GM18517 (cell line): ENCODE measurements at regions not wholly inside any gene's neighbourhood (a gene's known extent, or its start where the extent isn't known, plus 50 kb on each side); places are given as distances from the start of the nearest gene placed in this dataset.

ENCODE experiments used
- ATAC-seq: cut with Tn5 transposase; IDR thresholded peaks from one replicate; pipeline ENCODE4 v1.9.1; 2021; ENCODE audit warnings: mild to moderate bottlenecking, moderate library complexity; ENCODE audit not compliant: unreplicated experiment

DNA sequence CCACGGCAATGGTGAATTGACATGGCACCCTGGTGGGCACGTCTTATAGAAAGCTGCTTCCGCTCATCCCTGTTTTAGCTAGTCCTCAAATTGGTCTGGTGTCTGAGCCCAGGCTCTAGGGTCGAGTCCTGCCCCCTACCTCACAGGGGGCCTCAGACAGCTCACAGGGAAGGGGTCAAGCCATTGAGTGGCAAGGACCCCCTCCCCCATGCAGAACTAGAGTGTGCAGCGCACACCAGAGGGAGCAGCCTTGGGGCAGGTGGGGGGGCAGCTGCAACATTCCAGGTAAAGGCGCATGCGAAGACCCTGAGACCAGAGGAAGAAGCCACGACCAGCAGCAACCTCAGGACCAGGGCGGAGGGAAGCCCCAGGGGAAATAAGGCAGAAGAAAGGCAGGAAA lies 240.4 kb upstream of the PPP2R2D start:
- no peak for ATAC-seq

- no peak for ATAC-seq
Observed at GRCh38 chr10:131662851-131663250, 238.0 kb upstream of the PPP2R2D start.

DNA sequence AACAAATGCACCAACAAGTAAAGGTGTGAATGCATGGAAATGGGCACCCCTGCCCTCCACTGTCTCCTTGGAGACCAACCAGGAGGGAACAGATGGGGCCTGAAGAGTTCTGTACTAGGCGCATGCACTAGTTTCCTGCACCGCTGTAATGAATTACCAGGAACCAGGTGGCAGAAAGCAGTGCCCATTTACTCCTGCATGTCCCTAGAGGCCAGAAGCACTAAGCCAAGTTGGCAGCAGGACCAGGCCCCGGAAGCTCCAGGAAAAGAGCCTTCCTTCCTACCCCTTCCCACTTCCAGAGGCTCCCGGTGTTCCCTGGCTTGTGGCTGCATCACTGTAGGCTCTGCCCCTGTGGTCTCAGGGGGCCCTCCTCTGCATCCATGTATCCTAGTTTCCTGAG lies 237.5 kb upstream of the PPP2R2D start:
- no peak for ATAC-seq

GRCh38 chr10:131666091-131666490 lies 234.7 kb upstream of the PPP2R2D start:
- ATAC-seq: no peak

- no peak for ATAC-seq
Observed at GRCh38 chr10:131667047-131667446, 233.8 kb upstream of the PPP2R2D start.

DNA sequence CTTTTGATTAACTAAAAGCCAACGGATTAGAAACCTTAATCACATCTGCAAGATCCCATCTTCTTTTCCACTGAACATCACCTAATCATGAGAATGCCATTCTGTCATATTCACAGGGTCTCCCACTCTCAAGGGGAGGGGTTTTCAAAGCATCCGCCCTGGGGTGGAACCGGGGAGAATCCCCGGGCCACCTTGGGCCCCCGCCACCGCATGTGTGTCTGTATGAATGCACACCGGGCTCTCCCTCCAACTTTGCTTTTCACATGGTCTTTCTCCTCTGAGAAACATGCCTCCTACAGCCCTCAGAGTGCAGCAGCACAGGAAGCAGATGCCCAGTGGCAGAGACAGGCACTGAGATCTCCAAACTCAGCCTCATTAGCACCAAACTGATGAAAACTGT lies 233.2 kb upstream of the PPP2R2D start:
- ATAC-seq: no peak

DNA sequence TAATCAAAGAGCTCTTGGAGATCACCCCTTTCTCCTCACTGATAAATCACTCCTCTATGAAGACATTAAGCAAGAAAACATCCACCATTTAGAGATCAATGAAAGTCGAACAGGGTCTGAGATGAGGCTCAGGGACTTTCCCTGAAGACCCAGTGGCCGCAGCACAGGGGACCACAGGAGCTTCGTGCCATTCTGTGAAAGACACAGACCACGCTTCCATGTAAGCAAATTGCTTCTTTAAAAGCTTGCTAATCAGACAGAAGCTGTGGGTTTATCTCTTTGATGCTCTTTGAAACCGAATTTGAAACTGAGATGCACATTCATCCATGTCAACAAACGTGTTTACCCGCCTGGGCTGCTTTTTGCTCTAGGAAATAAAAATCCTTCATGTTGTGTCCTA lies 231.9 kb upstream of the PPP2R2D start:
- ATAC-seq: no peak

- no peak for ATAC-seq
Observed at GRCh38 chr10:131669838-131670237, 231.0 kb upstream of the PPP2R2D start.

DNA sequence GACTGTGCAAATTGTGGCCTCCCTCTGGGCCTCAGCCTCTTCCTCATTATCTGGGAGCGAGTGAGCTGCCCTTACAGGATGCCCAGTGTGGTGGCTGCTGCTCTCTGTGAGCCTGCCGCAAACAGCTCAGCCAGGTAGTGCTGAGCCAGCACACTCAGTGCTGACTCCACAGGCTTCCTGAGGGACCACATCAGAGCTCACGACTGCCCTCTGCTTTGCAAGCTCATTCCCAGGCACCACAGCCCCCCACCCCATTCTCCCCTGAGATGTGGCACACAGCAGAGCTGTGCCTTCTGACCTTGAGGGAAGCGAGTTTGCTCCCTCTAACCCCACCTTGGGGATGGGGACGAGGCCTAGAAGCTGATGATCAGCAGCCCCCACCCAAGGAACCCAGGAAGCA lies 230.5 kb upstream of the PPP2R2D start:
- ATAC-seq: no peak

DNA sequence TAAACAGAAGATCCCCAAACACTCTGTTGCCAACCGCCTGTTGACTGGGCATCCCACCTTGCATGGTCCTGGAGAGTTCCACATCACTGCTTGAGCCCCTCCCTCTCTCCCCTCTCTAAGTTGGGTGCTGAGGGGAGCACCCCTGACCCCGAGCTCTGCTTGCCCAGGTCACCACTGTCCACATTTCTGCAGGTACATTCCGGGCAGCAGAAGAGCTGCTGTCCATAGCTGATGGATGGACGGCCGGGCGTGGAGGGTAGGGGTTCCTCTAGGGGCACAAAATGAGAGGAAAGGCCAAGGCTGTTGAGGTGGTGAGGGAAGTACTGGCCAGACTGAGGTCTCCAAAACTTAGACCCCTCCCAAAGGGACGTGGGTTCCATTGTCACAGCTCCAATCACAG lies 227.4 kb upstream of the PPP2R2D start:
- ATAC-seq: no peak

- ATAC-seq: no peak
Observed at GRCh38 chr10:131674130-131674529, 226.7 kb upstream of the PPP2R2D start.

GRCh38 chr10:131675104-131675503 lies 225.7 kb upstream of the PPP2R2D start:
- no peak for ATAC-seq

- no peak for ATAC-seq
Observed at GRCh38 chr10:131676046-131676799, 224.6 kb upstream of the PPP2R2D start.

GRCh38 chr10:131676800-131677421 lies 223.9 kb upstream of the PPP2R2D start:
- no peak for ATAC-seq

DNA sequence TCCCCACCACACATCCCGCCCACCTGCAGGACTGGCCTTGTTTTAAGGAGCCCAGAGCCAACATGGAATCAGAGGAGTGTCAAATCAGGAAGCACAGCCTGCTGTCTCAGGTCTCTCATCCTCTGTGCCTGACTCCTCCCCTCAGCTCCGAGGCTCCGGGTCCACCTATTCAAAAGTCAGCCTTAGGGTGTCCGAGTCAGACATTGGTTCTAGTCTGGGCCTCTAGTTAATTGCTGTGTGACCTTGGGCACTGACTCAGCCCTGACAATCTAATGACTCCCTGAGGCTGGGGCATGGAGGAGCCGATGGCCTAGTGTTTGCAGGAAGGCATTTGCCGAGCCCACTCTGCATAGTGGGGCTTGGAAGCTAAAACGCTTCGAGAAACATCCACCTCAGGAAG lies 223.1 kb upstream of the PPP2R2D start:
- ATAC-seq: no peak

GRCh38 chr10:131678171-131678570 lies 222.6 kb upstream of the PPP2R2D start:
- ATAC-seq: no peak

- no peak for ATAC-seq
Observed at GRCh38 chr10:131678613-131679012, 222.2 kb upstream of the PPP2R2D start.

DNA sequence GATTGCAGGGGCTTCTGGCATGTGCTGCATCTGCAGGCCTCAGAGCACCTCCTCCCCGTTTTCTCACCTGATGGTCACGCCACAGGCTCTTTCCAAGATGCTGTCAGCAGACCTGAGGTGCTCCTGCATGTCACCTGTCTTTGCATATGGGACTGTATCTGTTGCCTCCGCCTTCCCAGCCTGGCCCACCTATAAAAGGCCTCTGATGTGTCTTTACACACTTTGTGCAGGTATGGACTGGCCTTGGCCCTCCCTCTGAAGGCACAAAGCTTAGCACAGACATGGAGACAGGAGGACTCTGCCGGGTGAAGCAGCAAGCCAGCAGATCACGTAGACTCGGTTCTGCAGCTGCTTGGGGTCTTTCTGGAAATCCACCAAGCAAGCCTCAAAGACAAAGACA lies 220.9 kb upstream of the PPP2R2D start:
- ATAC-seq: no peak

DNA sequence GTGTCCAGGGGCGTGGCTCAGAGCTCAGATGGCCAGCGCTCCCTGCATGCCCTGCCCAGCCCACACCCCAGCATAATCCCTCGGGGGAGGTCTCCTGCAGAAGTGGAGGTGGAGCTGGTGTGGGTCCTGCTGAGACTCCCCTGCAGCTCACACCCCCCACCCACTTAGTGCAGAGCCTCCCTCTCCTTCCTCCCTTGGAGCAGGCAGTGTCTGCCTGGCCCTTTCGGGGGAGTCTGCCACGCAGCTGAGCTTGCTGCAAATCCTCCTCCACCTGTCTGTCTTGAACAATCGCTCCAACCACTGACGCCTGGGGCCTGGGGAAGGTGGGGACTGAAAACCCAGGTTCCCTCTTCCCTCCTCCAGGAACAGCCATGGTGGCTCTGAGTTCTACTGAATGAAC lies 219.7 kb upstream of the PPP2R2D start:
- no peak for ATAC-seq

- no peak for ATAC-seq
Observed at GRCh38 chr10:131681656-131682055, 219.2 kb upstream of the PPP2R2D start.

- ATAC-seq: no peak
Observed at GRCh38 chr10:131682271-131682962, 218.4 kb upstream of the PPP2R2D start.

- ATAC-seq: no peak
Observed at GRCh38 chr10:131683281-131683861, 217.4 kb upstream of the PPP2R2D start.
